Testis (tissue), 2 donors: ENCODE measurements at regions not wholly inside any gene's neighbourhood (a gene's known extent, or its start where the extent isn't known, plus 50 kb on each side); places are given as distances from the start of the nearest gene placed in this dataset.
"Not testable (repeated sequence)": the region's sequence is repeated elsewhere in the genome, so short reads cannot be mapped to it uniquely, and the experiment has no call there.

ENCODE experiments used
- CTCF ChIP-seq, 3 experiments: fragments of 450-650 bp in 2 of 3; fragments of 200-600 bp in 1 of 3; sonication (generic) in 1 of 3; IDR thresholded peaks; one replicate each; pipeline ENCODE4 v1.5.1; 2016 to 2019; ENCODE audit warnings: antibody characterized with exemption in 3 of 3, mild to moderate bottlenecking in 2 of 3, moderate library complexity in 1 of 3
- POLR2A ChIP-seq: fragments of 450-650 bp; IDR thresholded peaks from one replicate; pipeline ENCODE4 v1.6.1; 2017; ENCODE audit warnings: antibody characterized with exemption, mild to moderate bottlenecking, moderate library complexity

GRCh38 chr5:148744380-148744779, 82.0 kb upstream of the ADRB2 start:
- not testable (repeated sequence) for TF ChIP-seq CTCF (IDR thresholded peaks at IDR 0.05); POLR2A
